Panc1 (cell line): ENCODE measurements at regions not wholly inside any gene's neighbourhood (a gene's known extent, or its start where the extent isn't known, plus 50 kb on each side); places are given as distances from the start of the nearest gene placed in this dataset.
"Not testable (repeated sequence)": the region's sequence is repeated elsewhere in the genome, so short reads cannot be mapped to it uniquely, and the experiment has no call there.

Source experiments
- CTCF ChIP-seq: fragments of 450-650 bp; IDR thresholded peaks from 2 replicates; pipeline ENCODE4 v1.5.1; 2017; ENCODE audit warnings: mild to moderate bottlenecking
- POLR2AphosphoS5 ChIP-seq: IDR thresholded peaks from 2 replicates; pipeline ENCODE4 v1.6.1; 2012; ENCODE audit warnings: mild to moderate bottlenecking, low read depth, low read length, moderate library complexity
- REST ChIP-seq, 2 experiments: IDR thresholded peaks; 2 replicates each; pipeline ENCODE4 v1.6.1; 2011 to 2012; ENCODE audit warnings: low read depth in 2 of 2, control low read depth in 1 of 2, low read length in 1 of 2, mild to moderate bottlenecking in 1 of 2, moderate library complexity in 1 of 2; ENCODE audit not compliant: insufficient read depth in 1 of 2
- SIN3A ChIP-seq: IDR thresholded peaks from 2 replicates; pipeline ENCODE4 v1.6.1; 2012; ENCODE audit warnings: low read depth, mild to moderate bottlenecking, low read length, moderate library complexity, borderline replicate concordance; ENCODE audit not compliant: insufficient read depth

- TF ChIP-seq POLR2AphosphoS5; CTCF; SIN3A; REST (IDR thresholded peaks at IDR 0.05; ENCODE audit: insufficient read depth in 1 of 2, low read depth in 2 of 2, low read length in 1 of 2): not testable (repeated sequence)
Observed at GRCh38 chr13:90494849-90495248, 852.6 kb upstream of the MIR17HG start.
